Pancreas (tissue), 10 donors: ENCODE measurements at regions not wholly inside any gene's neighbourhood (a gene's known extent, or its start where the extent isn't known, plus 50 kb on each side); places are given as distances from the start of the nearest gene placed in this dataset.
A peak's percentile ranks its signal among the peaks of the same experiment; 100 is the strongest.

Source experiments
- ATAC-seq, 4 donors: fragments of 200-7000 bp; cut with Tn5 transposase; one replicate each; pipeline versions ENCODE4 v1.8.0 to v1.9.1; 2020; ENCODE audit warnings: mild to moderate bottlenecking in 4 of 4, moderate library complexity in 4 of 4
- DNase-seq, 6 donors: peaks; one replicate each; pipeline ENCODE4 v3.0.0-alpha.2; 2020
- FAIRE-seq: peaks from 2 replicates; lab custom pipeline; 2012; peaks lifted over from hg19 to GRCh38; lab: Jason Lieb, UNC
- H3K27ac ChIP-seq, 4 donors: fragments of 200-600 bp; sonication (generic); 1 replicate in 3 of 4; 2 replicates in 1 of 4; pipeline versions ENCODE4 v1.5.0 to v1.8.0; 2020
- H3K27me3 ChIP-seq, 4 donors: fragments of 200-600 bp; one replicate each; pipeline ENCODE4 v1.8.0; 2021
- H3K36me3 ChIP-seq, 3 donors: fragments of 200-600 bp; sonication (generic) in 1 of 3; one replicate each; pipeline versions ENCODE4 v1.5.0 to v1.8.0; 2020 to 2021
- H3K4me1 ChIP-seq, 3 donors: fragments of 200-600 bp; one replicate each; pipeline ENCODE4 v1.8.0; 2021
- H3K4me3 ChIP-seq, 4 donors: fragments of 200-600 bp; sonication (generic) in 2 of 4; one replicate each; pipeline versions ENCODE4 v1.5.0 to v1.8.0; 2020 to 2021
- H3K9me3 ChIP-seq, 4 donors: fragments of 200-600 bp; one replicate each; pipeline ENCODE4 v1.8.0; 2021
- WGBS, 2 donors: extraction: QIAGEN DNeasy Blood & Tissue Kit; methylation state at CpG; one replicate each; pipeline ENCODE4 v1.1.7; 2013; 5-methylcytosine and 5-hydroxymethylcytosine counted together
- intact Hi-C, 3 donors: fragments of 100-400 bp; cut with DNase I; formaldehyde crosslinking; loops; one replicate each; pipeline versions ENCODE4 v1.11.1 to v1.14.2; 2022
- TF ChIP-seq, protein P1 (sequence below), 4 donors: fragments of 200-600 bp; sonication (generic) in 3 of 4; IDR thresholded peaks; one replicate each; pipeline versions ENCODE4 v1.5.0 to v1.8.0; 2021; ENCODE audit warnings: antibody characterized with exemption in 4 of 4
- donor health status: healthy with polysubstance abuse.
- donor health status: DM: no; HTN: no; CAD: no; lungs with moderate emphysema.
- donor health status: DM: no; HTN: no; CAD: no.
- donor health status: control.
- donor health status: control.
- donor health status: Bipolar disorder and iron deficiency.
- donor health status: DM: yes; HTN: yes; CAD: no.
- donor health status: DM: no; HTN: no; CAD: no.
- donor health status: DM: no; HTN: no; CAD: no.
- donor health status: DM: yes; HTN: yes; CAD: no.

DNA sequence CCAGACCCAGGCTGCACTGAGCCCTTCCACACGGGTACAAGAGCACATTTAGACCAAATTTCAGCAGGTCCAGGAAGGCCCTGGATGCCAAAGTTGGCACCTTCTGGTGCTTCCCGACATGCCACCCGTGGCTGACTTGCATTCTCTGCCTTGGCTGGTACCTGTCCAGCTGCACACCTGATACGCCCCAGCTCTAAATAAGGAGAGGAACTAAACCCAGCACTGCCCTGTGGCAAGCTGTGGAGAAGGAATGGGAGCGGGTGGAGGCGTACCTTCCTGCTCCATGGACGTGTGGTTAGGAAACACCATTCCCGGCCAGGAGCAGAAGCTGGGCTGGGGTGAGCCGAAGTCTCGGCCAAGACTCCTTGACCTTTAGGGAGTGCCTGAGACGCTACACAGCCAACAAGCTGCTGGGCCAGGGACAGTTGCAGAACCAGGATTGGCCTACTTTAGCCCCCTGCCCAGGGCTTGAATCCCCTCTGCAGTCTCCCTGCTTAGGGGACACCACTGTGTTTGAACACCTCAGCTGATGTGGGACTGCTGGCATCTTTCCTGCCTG lies 86.5 kb upstream of the TAF1B start:
- H3K27ac ChIP-seq: no peak overlapping the region
- DNase-seq (no peak), ATAC-seq (no peak), FAIRE-seq (no peak)
- TF ChIP-seq, protein P1, sequence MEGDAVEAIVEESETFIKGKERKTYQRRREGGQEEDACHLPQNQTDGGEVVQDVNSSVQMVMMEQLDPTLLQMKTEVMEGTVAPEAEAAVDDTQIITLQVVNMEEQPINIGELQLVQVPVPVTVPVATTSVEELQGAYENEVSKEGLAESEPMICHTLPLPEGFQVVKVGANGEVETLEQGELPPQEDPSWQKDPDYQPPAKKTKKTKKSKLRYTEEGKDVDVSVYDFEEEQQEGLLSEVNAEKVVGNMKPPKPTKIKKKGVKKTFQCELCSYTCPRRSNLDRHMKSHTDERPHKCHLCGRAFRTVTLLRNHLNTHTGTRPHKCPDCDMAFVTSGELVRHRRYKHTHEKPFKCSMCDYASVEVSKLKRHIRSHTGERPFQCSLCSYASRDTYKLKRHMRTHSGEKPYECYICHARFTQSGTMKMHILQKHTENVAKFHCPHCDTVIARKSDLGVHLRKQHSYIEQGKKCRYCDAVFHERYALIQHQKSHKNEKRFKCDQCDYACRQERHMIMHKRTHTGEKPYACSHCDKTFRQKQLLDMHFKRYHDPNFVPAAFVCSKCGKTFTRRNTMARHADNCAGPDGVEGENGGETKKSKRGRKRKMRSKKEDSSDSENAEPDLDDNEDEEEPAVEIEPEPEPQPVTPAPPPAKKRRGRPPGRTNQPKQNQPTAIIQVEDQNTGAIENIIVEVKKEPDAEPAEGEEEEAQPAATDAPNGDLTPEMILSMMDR (IDR thresholded peaks at IDR 0.05): no peak
- intact Hi-C loops: no loop called here
- H3K9me3 ChIP-seq: no peaks in the 10 kb centered on the region
- no peaks in the 10 kb centered on the region for H3K27me3 ChIP-seq
- H3K36me3 ChIP-seq: no peaks in the 10 kb centered on the region
- 81 to 88% methylated on average over 11 of the region's 11 CpGs for WGBS, 2 donors
- H3K4me1 ChIP-seq: peaks cover 0 to 10% (median 0%) of the 10 kb centered on the region in 3 donors
- H3K4me3 ChIP-seq: no peak overlapping the region

DNA sequence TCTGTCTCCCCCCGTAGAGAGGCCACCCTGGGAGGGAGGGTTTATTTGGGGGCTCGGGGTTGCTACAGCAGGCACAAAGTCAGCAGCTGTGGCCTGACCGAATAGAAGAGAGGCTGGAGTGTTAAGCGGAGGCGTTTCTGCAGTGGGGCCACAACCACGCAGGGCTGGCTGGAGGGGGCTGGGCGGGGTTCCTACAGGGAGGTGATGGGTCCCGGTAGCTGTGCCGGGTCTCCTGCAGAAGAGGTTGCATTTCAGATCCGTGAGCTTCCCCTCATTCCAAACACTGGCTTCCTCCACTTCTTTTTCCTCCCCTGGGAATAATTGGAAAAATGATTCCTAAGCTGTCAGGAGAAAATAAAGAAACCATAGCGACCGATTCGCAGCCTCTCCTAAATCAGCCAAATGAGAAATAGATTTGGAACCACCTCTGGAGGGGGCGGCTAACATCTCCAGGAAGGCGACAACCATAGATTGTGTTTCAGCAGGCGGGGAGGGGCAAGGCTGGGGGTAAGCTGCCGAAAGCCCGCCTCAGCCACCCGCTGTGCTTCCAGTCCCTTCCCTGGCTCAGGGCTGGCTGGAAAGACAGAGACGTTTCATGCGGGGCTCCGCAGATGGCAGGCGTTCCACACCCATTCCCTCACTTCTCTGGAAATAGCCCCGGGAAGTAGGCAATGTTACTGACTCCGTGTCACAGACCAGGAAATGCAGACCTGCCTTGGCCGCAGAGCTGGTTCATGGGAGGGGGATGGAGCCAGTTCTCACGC lies 85.6 kb upstream of the TAF1B start:
- ATAC-seq (peak; percentile 21 to 40 (median 30)), FAIRE-seq (no peak), DNase-seq (no peak)
- Histone ChIP-seq H3K4me1 (peaks cover 0 to 10% (median 0%) of the 10 kb centered on the region in 3 donors), H3K27me3 (no peaks in the 10 kb centered on the region), H3K9me3 (no peaks in the 10 kb centered on the region), H3K36me3 (no peaks in the 10 kb centered on the region), H3K4me3 (no peak overlapping the region), H3K27ac (no peak overlapping the region)
- intact Hi-C loops: no loop called here
- WGBS, 2 donors: 55 to 70% methylated on average over 27 of the region's 27 CpGs
- TF ChIP-seq, protein P1 (IDR thresholded peaks at IDR 0.05): no peak

DNA sequence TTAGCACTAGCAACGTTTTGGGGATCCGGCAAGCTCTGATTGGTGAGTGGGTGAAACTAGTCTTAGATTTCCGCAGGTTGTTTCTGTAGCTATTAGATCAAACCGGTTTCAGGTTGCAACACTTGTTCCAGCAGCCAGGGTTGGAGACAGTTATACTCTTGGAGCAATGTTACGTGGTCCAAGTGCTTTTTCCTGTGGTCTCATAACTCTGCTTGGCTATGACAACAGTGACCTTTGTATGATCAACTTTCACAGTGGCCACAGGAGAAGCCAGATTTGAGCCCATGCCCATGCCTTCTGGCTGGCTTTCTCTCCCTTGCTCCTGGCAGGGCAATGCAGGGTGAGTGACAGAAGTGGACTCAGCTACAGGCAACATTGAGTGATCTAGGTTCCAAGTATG lies 84.5 kb upstream of the TAF1B start:
- no peak overlapping the region for H3K4me3 ChIP-seq
- FAIRE-seq (no peak), DNase-seq (no peak), ATAC-seq (peak; percentile 26 to 52 (median 50))
- TF ChIP-seq, protein P1 (IDR thresholded peaks at IDR 0.05): no peak
- intact Hi-C loops: no loop called here
- 22% methylated on average over 5 of the region's 5 CpGs for WGBS, 2 donors
- H3K4me1 ChIP-seq: peaks cover 4 to 11% (median 6%) of the 10 kb centered on the region in 3 donors
- H3K27ac ChIP-seq: no peak overlapping the region
- no peaks in the 10 kb centered on the region for H3K36me3 ChIP-seq
- H3K27me3 ChIP-seq: no peaks in the 10 kb centered on the region
- H3K9me3 ChIP-seq: no peaks in the 10 kb centered on the region

DNA sequence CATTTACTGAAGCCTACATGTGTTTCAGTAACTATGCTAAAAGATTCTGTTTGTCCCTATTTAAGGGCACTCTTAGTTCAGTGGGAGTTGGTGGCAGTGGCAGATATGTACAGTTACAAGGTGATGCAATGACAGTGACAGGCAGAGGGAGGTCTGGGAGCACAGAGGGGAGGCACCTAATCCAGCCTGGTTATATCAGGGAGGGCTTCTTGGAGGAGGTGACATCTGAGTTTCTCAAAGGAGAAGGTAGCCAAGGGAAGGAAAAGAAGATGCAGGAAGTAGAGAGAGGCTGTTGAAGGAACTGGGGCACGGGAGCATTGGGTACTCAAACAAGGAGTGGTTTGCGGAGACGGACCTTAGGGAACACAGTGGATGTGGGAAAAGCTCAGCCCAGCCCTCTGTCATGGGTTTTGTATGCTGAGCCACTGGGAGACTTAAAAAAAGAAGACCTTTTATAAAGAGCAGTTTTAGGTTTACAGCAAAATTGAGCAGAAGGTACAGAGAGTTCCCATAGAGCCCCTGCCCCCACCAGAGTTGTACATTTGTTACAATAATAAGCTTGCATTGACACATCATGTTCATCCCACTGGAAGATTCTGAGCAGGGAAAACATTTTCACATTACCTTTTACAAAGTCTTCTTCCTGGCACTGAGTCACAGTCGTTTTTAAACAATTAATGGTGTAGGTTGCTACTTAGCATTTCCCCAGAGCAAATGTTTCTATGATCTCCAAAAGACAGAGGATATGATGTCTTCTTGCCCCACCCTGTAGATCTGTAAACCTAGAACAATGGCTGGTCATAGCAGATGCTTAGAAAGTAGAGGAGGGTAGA lies 83.0 kb upstream of the TAF1B start:
- ATAC-seq (no peak), FAIRE-seq (no peak), DNase-seq (no peak)
- Histone ChIP-seq H3K27me3 (no peaks in the 10 kb centered on the region), H3K27ac (no peak overlapping the region), H3K9me3 (no peaks in the 10 kb centered on the region), H3K36me3 (no peaks in the 10 kb centered on the region), H3K4me3 (no peak overlapping the region), H3K4me1 (peaks cover 4 to 15% (median 6%) of the 10 kb centered on the region in 3 donors)
- TF ChIP-seq, protein P1 (IDR thresholded peaks at IDR 0.05): no peak
- intact Hi-C loops: no loop called here
- WGBS, 2 donors: 78 to 79% methylated on average over 4 of the region's 4 CpGs
